H1 (cell line): ENCODE measurements at regions not wholly inside any gene's neighbourhood (a gene's known extent, or its start where the extent isn't known, plus 50 kb on each side); places are given as distances from the start of the nearest gene placed in this dataset.

Source experiments
- CTCF ChIA-PET: fragments of 300-600 bp; sonication (Branson Sonifier 250); formaldehyde crosslinking; loops from one replicate; lab custom pipeline; 2021; ENCODE audit not compliant: partially characterized antibody; lab: Charles Lee
- POLR2A ChIA-PET: fragments of 300-600 bp; sonication (Branson Sonifier 250); formaldehyde crosslinking; loops from one replicate; lab custom pipeline; 2021; ENCODE audit warnings: inconsistent platforms; ENCODE audit not compliant: partially characterized antibody; lab: Charles Lee
- DNase-seq, 2 experiments: peaks; one replicate each; pipeline versions ENCODE4 v3.0.0 to v3.0.0-alpha.2; 2010 to 2022; ENCODE audit warnings: low spot score in 2 of 2, low read depth in 1 of 2, mixed read lengths in 1 of 2
- FAIRE-seq: peaks from 2 replicates; lab custom pipeline; 2011; peaks lifted over from hg19 to GRCh38; lab: Jason Lieb, UNC
- H2AFZ ChIP-seq: 2 replicates; pipeline ENCODE4 v1.8.1; 2012; ENCODE audit warnings: low read length, inconsistent platforms
- H2AK5ac ChIP-seq: 2 replicates; pipeline ENCODE4 v1.6.1; 2013; ENCODE audit warnings: low read depth, low read length
- H2BK120ac ChIP-seq: replicated peaks from 2 replicates; pipeline ENCODE3; 2013; ENCODE audit warnings: low read depth, low read length, inconsistent platforms
- H2BK12ac ChIP-seq: 2 replicates; pipeline ENCODE4 v1.6.1; 2013; ENCODE audit warnings: low read depth, low read length
- H2BK15ac ChIP-seq: 2 replicates; pipeline ENCODE4 v1.6.1; 2013; ENCODE audit warnings: low read length
- H2BK20ac ChIP-seq: 2 replicates; pipeline ENCODE4 v1.6.1; 2013; ENCODE audit warnings: low read length
- H2BK5ac ChIP-seq: 2 replicates; pipeline ENCODE4 v1.6.1; 2013; ENCODE audit warnings: low read depth, low read length
- H3K14ac ChIP-seq: 2 replicates; pipeline ENCODE4 v1.6.1; 2013; ENCODE audit warnings: inconsistent platforms; ENCODE audit not compliant: insufficient read length
- H3K18ac ChIP-seq: 2 replicates; pipeline ENCODE4 v1.6.1; 2013; ENCODE audit warnings: low read length; ENCODE audit errors: extremely low read depth
- H3K23ac ChIP-seq: 2 replicates; pipeline ENCODE4 v1.6.1; 2013; ENCODE audit warnings: inconsistent platforms; ENCODE audit not compliant: insufficient read length
- H3K23me2 ChIP-seq: 2 replicates; pipeline ENCODE4 v1.6.1; 2013; ENCODE audit warnings: low read depth, low read length
- H3K27ac ChIP-seq: 2 replicates; pipeline ENCODE4 v1.6.1; 2011; ENCODE audit warnings: low read depth, low read length, inconsistent platforms
- H3K27me3 ChIP-seq, 4 experiments: replicated peaks in 1 of 4; 1 replicate in 1 of 4; 2 replicates in 3 of 4; pipeline versions ENCODE4 v1.6.1 to v1.8.1; 2011 to 2013; ENCODE audit warnings: low read length in 3 of 4, mild to moderate bottlenecking in 3 of 4, inconsistent platforms in 2 of 4, mixed read lengths in 2 of 4, moderate library complexity in 1 of 4; ENCODE audit not compliant: control insufficient read depth in 3 of 4, insufficient read depth in 3 of 4; ENCODE audit errors: extremely low read depth in 1 of 4
- H3K36me3 ChIP-seq, 4 experiments: 2 replicates each; pipeline versions ENCODE4 v1.6.1 to v1.8.1; 2011 to 2013; ENCODE audit warnings: mild to moderate bottlenecking in 4 of 4, low read length in 3 of 4, moderate library complexity in 2 of 4, control low read depth in 1 of 4, inconsistent platforms in 1 of 4; ENCODE audit not compliant: insufficient read depth in 4 of 4, control insufficient read depth in 2 of 4
- H3K4ac ChIP-seq: replicated peaks from 2 replicates; pipeline ENCODE3; 2013; ENCODE audit warnings: low read length, low read depth, mixed read lengths, inconsistent platforms; ENCODE audit not compliant: insufficient read length
- H3K4me1 ChIP-seq, 4 experiments: replicated peaks in 1 of 4; 1 replicate in 1 of 4; 2 replicates in 3 of 4; pipeline versions ENCODE4 v1.6.1 to v1.8.1; 2011 to 2013; ENCODE audit warnings: low read length in 3 of 4, inconsistent platforms in 2 of 4, mixed read lengths in 1 of 4; ENCODE audit not compliant: insufficient read depth in 4 of 4, control insufficient read depth in 3 of 4
- H3K4me2 ChIP-seq, 2 experiments: 2 replicates each; pipeline versions ENCODE4 v1.6.1 to v1.8.1; 2011 to 2013; ENCODE audit warnings: low read depth in 2 of 2, low read length in 2 of 2, control low read depth in 1 of 2, inconsistent platforms in 1 of 2, mild to moderate bottlenecking in 1 of 2; ENCODE audit not compliant: insufficient read depth in 1 of 2
- H3K4me3 ChIP-seq, 4 experiments: fragments of 200-600, 300-600 bp in 1 of 4; sonication (generic), shearing (Covaris generic), sonication (Bioruptor Twin) in 1 of 4; 2 replicates each; pipeline versions ENCODE4 v1.5.1 to v1.8.1; 2011 to 2016; ENCODE audit warnings: low read length in 4 of 4, low read depth in 3 of 4, control low read depth in 2 of 4, inconsistent platforms in 2 of 4, mild to moderate bottlenecking in 2 of 4, mixed read lengths in 1 of 4, moderate library complexity in 1 of 4; ENCODE audit not compliant: insufficient read depth in 2 of 4; ENCODE audit errors: extremely low read depth in 1 of 4
- H3K56ac ChIP-seq: replicated peaks from 2 replicates; pipeline ENCODE3; 2013; ENCODE audit warnings: low read depth, mild to moderate bottlenecking, mixed read lengths, low read length, inconsistent platforms; ENCODE audit not compliant: insufficient read length
- H3K79me1 ChIP-seq: 2 replicates; pipeline ENCODE4 v1.6.1; 2013; ENCODE audit warnings: low read depth, low read length, control low read depth
- H3K79me2 ChIP-seq, 2 experiments: 2 replicates each; pipeline versions ENCODE4 v1.6.1 to v1.8.1; 2012 to 2013; ENCODE audit warnings: low read length in 2 of 2, mild to moderate bottlenecking in 2 of 2, inconsistent platforms in 1 of 2; ENCODE audit not compliant: insufficient read depth in 2 of 2, control insufficient read depth in 1 of 2
- H3K9ac ChIP-seq, 4 experiments: replicated peaks in 1 of 4; 1 replicate in 1 of 4; 2 replicates in 3 of 4; pipeline versions ENCODE4 v1.6.1 to v1.8.1; 2011 to 2013; ENCODE audit warnings: low read depth in 3 of 4, low read length in 3 of 4, control low read depth in 2 of 4, mild to moderate bottlenecking in 2 of 4, moderate library complexity in 2 of 4, inconsistent platforms in 1 of 4; ENCODE audit errors: extremely low read depth in 1 of 4
- H3K9me3 ChIP-seq, 2 experiments: 2 replicates each; pipeline versions ENCODE4 v1.6.1 to v1.8.1; 2012 to 2013; ENCODE audit warnings: mild to moderate bottlenecking in 2 of 2, moderate library complexity in 2 of 2, control low read depth in 1 of 2, inconsistent platforms in 1 of 2, low read depth in 1 of 2, low read length in 1 of 2, mixed read lengths in 1 of 2; ENCODE audit not compliant: insufficient read depth in 2 of 2
- H4K20me1 ChIP-seq, 2 experiments: replicated peaks in 1 of 2; 2 replicates each; pipeline versions ENCODE3 to v1.8.1; 2011 to 2013; ENCODE audit warnings: inconsistent platforms in 2 of 2, low read length in 2 of 2, mild to moderate bottlenecking in 1 of 2; ENCODE audit not compliant: insufficient read depth in 2 of 2, control insufficient read depth in 1 of 2
- H4K5ac ChIP-seq: 2 replicates; pipeline ENCODE4 v1.6.1; 2013; ENCODE audit warnings: low read length, low read depth, mixed read lengths, inconsistent platforms; ENCODE audit not compliant: insufficient read length
- H4K8ac ChIP-seq: 2 replicates; pipeline ENCODE4 v1.8.0; 2013; ENCODE audit warnings: mild to moderate bottlenecking, moderate library complexity, low read length, inconsistent platforms; ENCODE audit not compliant: insufficient read depth; ENCODE audit errors: extremely low read depth
- H4K91ac ChIP-seq: replicated peaks from 2 replicates; pipeline ENCODE3; 2013; ENCODE audit warnings: low read length, mixed read lengths, inconsistent platforms; ENCODE audit not compliant: insufficient read length
- CBX5 ChIP-seq: fragments of 300-800, 300-1000 bp; sonication (generic); IDR thresholded peaks from 2 replicates; pipeline ENCODE4 v1.7.1; 2016; ENCODE audit warnings: antibody characterized with exemption, low read length, low read depth
- CBX8 ChIP-seq: fragments of 300-800, 300-1000 bp; sonication (generic); IDR thresholded peaks from 2 replicates; pipeline ENCODE4 v1.7.1; 2016; ENCODE audit warnings: low read depth, low read length, borderline replicate concordance
- CHD1 ChIP-seq: IDR thresholded peaks from 2 replicates; pipeline ENCODE4 v1.6.1; 2012; ENCODE audit warnings: low read depth, low read length, improper control_type of control experiment
- CTBP2 ChIP-seq: IDR thresholded peaks from 2 replicates; pipeline ENCODE4 v1.7.0; 2011; ENCODE audit warnings: borderline replicate concordance, mild to moderate bottlenecking, moderate library complexity, mixed read lengths, low read length; ENCODE audit not compliant: insufficient read depth, insufficient read length
- EZH2 ChIP-seq: fragments of 200-600 bp; sonication (generic); IDR thresholded peaks from 2 replicates; pipeline ENCODE4 v1.7.1; 2012; ENCODE audit warnings: low read depth, mild to moderate bottlenecking, moderate library complexity, low read length, inconsistent platforms; ENCODE audit not compliant: severe bottlenecking
- HDAC2 ChIP-seq, 2 experiments: fragments of 300-600 bp in 1 of 2; sonication (generic) in 1 of 2; IDR thresholded peaks; 2 replicates each; pipeline ENCODE4 v1.6.1; 2011 to 2012; ENCODE audit warnings: low read depth in 2 of 2, low read length in 2 of 2, mild to moderate bottlenecking in 2 of 2, moderate library complexity in 2 of 2, borderline replicate concordance in 1 of 2, inconsistent platforms in 1 of 2
- NRF1 ChIP-seq: IDR thresholded peaks from 2 replicates; pipeline ENCODE4 v1.6.1; 2011; ENCODE audit warnings: mild to moderate bottlenecking, low read depth, low read length, improper control_type of control experiment
- SP2 ChIP-seq: IDR thresholded peaks from 2 replicates; pipeline ENCODE4 v1.6.1; 2012; ENCODE audit warnings: mild to moderate bottlenecking, low read length, inconsistent platforms
- SUZ12 ChIP-seq: fragments of 200-600 bp; sonication (generic); IDR thresholded peaks from 2 replicates; pipeline ENCODE4 v1.6.1; 2012; ENCODE audit warnings: mild to moderate bottlenecking, inconsistent platforms, low read length, moderate library complexity, mixed read lengths
- TAF7 ChIP-seq: optimal IDR thresholded peaks from 2 replicates; pipeline ENCODE3; 2011; ENCODE audit warnings: low read depth, mild to moderate bottlenecking, inconsistent platforms, low read length, moderate library complexity, borderline replicate concordance
- TBP ChIP-seq: IDR thresholded peaks from 2 replicates; pipeline ENCODE4 v1.6.1; 2011; ENCODE audit warnings: low read depth, low read length, improper control_type of control experiment
- YY1 ChIP-seq: IDR thresholded peaks from 2 replicates; pipeline ENCODE4 v1.6.1; 2011; ENCODE audit warnings: low read depth, mild to moderate bottlenecking, low read length
- WGBS, 2 experiments: shearing (Covaris generic) in 1 of 2; methylation state at CpG; one replicate each; pipeline versions ENCODE4 v1.1.6 to v1.1.7; 2013 to 2015; ENCODE audit warnings: low lambda C conversion rate in 2 of 2, mixed read lengths in 2 of 2, inconsistent platforms in 1 of 2, low coverage in 1 of 2, missing lambda C conversion rate in 1 of 2; ENCODE audit not compliant: insufficient replicate concordance in 2 of 2, insufficient coverage in 1 of 2, insufficient read length in 1 of 2; ENCODE audit errors: extremely low coverage in 1 of 2, missing lambda C conversion rate in 1 of 2; 5-methylcytosine and 5-hydroxymethylcytosine counted together
- TF ChIP-seq, protein P1 (sequence below): IDR thresholded peaks from 2 replicates; pipeline ENCODE4 v1.6.1; 2012; ENCODE audit warnings: inconsistent platforms

DNA sequence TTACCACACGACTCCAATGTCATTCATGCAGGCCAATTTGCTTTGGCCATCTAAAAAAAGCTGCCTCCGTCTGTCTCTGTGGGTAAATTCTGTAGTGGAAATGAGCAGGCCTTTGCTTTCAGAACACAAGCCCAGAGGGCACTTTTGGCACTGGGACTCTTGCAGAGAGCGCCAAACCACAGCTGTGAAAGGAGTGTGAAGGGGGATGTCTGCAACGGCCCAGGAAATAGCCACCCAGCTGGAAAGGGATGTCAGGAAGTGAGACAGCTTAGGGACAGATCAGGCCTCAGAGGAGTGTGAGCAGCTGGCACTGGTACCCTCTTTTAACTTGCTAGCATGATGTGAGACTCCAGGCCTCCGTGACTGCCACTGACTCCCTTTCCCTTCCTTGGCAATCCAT, 152.4 kb downstream of the DKK1 start:
- Histone ChIP-seq H2AFZ (no peak overlapping the region), H3K4me3 (no peak overlapping the region), H4K8ac (no peak overlapping the region), H3K27ac (no peak overlapping the region), H2BK5ac (no peak overlapping the region), H4K5ac (no peak overlapping the region), H2BK120ac (no peak overlapping the region), H3K23ac (no peak overlapping the region), H3K9ac (no peak overlapping the region), H3K79me2 (no peaks in the 10 kb centered on the region), H3K27me3 (no peaks in the 10 kb centered on the region), H2BK15ac (no peak overlapping the region), H3K14ac (no peak overlapping the region), H3K79me1 (no peaks in the 10 kb centered on the region), H3K4me2 (no peak overlapping the region), H2AK5ac (no peak overlapping the region), H3K4me1 (peaks cover 0 to 4% (median 1%) of the 10 kb centered on the region in 4 experiments; a peak in 2 of 7 replicates), H3K56ac (no peak overlapping the region), H3K36me3 (no peaks in the 10 kb centered on the region), H3K4ac (no peak overlapping the region), H3K9me3 (no peaks in the 10 kb centered on the region), H4K91ac (no peak overlapping the region), H2BK20ac (no peak overlapping the region), H3K18ac (no peak overlapping the region), H3K23me2 (no peaks in the 10 kb centered on the region; the same call in 1 of the 2 replicates), H4K20me1 (no peaks in the 10 kb centered on the region), H2BK12ac (no peak overlapping the region)
- ChIA-PET CTCF (interaction anchor here (0.6 to 1.9 kb wide), 5 partner anchors 11 to 158 kb away, joined by 4 to 8 read pairs (median 6); no protein-coding TSS in a partner anchor), POLR2A (no interaction called here)
- FAIRE-seq (no peak), DNase-seq (no peak)
- 90% methylated on average over 5 of the region's 5 CpGs; no CpG with 5 or more reads in 1 of the 2 experiments for WGBS, 2 experiments
- TF ChIP-seq CHD1 (no peak), SP2 (no peak), EZH2 (no peak), SUZ12 (no peak), TBP (no peak), YY1 (no peak), HDAC2 (IDR thresholded peaks at IDR 0.05; ENCODE audit: borderline replicate concordance in 1 of 2, low read depth in 2 of 2, low read length in 2 of 2) (no peak), CBX8 (no peak), CTBP2 (no peak), TAF7 (no peak), NRF1 (no peak), CBX5 (no peak)
- TF ChIP-seq, protein P1, sequence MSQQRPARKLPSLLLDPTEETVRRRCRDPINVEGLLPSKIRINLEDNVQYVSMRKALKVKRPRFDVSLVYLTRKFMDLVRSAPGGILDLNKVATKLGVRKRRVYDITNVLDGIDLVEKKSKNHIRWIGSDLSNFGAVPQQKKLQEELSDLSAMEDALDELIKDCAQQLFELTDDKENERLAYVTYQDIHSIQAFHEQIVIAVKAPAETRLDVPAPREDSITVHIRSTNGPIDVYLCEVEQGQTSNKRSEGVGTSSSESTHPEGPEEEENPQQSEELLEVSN, result no peak
